ENCODE measurements at regions not wholly inside any gene's neighbourhood (a gene's known extent, or its start where the extent isn't known, plus 50 kb on each side); places are given as distances from the start of the nearest gene placed in this dataset.
"Not testable (repeated sequence)": the region's sequence is repeated elsewhere in the genome, so short reads cannot be mapped to it uniquely, and the experiment has no call there.

- no peak for DNase-seq
These were observed 141.8 kb downstream of the SIM1 start for GRCh38 chr6:100322886-100323285.

GRCh38 chr6:100320686-100321085 is 144.0 kb downstream of the SIM1 start:
- no peak for DNase-seq

- DNase-seq, result no peak
These were observed 147.7 kb downstream of the SIM1 start for GRCh38 chr6:100317031-100317430.

GRCh38 chr6:100314186-100314585 is 150.5 kb downstream of the SIM1 start:
- no peak for DNase-seq

GRCh38 chr6:100311707-100312251 is 152.9 kb downstream of the SIM1 start:
- DNase-seq, result no peak

GRCh38 chr6:100309174-100309573 is 155.5 kb downstream of the SIM1 start:
- DNase-seq, result no peak

GRCh38 chr6:100307561-100307960 is 157.2 kb downstream of the SIM1 start:
- no peak for DNase-seq

GRCh38 chr6:100305209-100305869 is 159.4 kb downstream of the SIM1 start:
- no peak for DNase-seq

- no peak for DNase-seq
These were observed 160.1 kb downstream of the SIM1 start for GRCh38 chr6:100304575-100304974.

- no peak for DNase-seq
These were observed 163.0 kb downstream of the SIM1 start for GRCh38 chr6:100301731-100302130.

- no peak for DNase-seq
These were observed 164.4 kb downstream of the SIM1 start for GRCh38 chr6:100300221-100300736.

GRCh38 chr6:100296810-100297544 is 167.7 kb downstream of the SIM1 start:
- no peak for DNase-seq

GRCh38 chr6:100295172-100295571 is 169.5 kb downstream of the SIM1 start:
- not testable (repeated sequence) for DNase-seq

- DNase-seq, result no peak
These were observed 175.4 kb downstream of the SIM1 start for GRCh38 chr6:100289285-100289684.

GRCh38 chr6:100288311-100288710 is 176.4 kb downstream of the SIM1 start:
- no peak for DNase-seq

GRCh38 chr6:100283285-100283684 is 181.4 kb downstream of the SIM1 start:
- no peak for DNase-seq

GRCh38 chr6:100281471-100281901 is 183.2 kb downstream of the SIM1 start:
- DNase-seq, result no peak

- no peak for DNase-seq
These were observed 188.2 kb downstream of the SIM1 start for GRCh38 chr6:100276311-100277057.

- DNase-seq, result no peak
These were observed 190.6 kb downstream of the SIM1 start for GRCh38 chr6:100274147-100274546.

- no peak for DNase-seq
These were observed 193.1 kb downstream of the SIM1 start for GRCh38 chr6:100271625-100272024.

GRCh38 chr6:100271202-100271601 is 193.5 kb downstream of the SIM1 start:
- no peak for DNase-seq

GRCh38 chr6:100269189-100269588 is 195.5 kb downstream of the SIM1 start:
- DNase-seq, result no peak

GRCh38 chr6:100268326-100268725 is 196.4 kb downstream of the SIM1 start:
- DNase-seq, result no peak

Measured in stimulated activated CD4-positive, alpha-beta T cell treated with anti-CD3 and anti-CD28 coated beads, Interleukin-2, amount 100 ng/mL, for 24 hours (primary cell).